ENCODE measurements at regions not wholly inside any gene's neighbourhood (a gene's known extent, or its start where the extent isn't known, plus 50 kb on each side); places are given as distances from the start of the nearest gene placed in this dataset.

DNA sequence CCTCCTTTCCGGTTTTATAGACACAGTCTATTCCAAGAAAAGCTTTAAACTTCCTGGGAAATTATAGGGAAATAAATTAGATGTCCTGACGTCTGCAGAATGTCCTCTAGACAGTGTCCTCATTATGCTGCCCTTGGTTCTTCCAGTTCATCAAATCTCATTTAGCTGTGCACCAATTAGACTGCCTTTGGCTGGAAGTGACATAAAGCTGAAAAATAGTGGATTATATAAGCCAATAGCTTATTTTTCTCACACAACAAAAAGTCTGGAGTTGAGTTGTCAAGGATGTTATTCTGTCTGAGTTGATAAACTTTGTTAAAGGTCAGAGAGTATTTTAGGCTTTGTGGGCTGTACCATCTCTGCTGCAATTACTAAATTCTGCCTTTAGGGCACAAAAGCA lies 314.8 kb upstream of the TMTC4 start:
- Histone ChIP-seq H3K9me3 (ENCODE audit: low read length) (no peaks in the 10 kb centered on the region), H3K27ac (ENCODE audit: extremely low read length, insufficient read depth, low read length) (no peak overlapping the region), H2AFZ (ENCODE audit: low read length) (no peak overlapping the region), H3K27me3 (ENCODE audit: control insufficient read depth in 1 of 2, insufficient read depth in 2 of 2, low read length in 2 of 2) (no peaks in the 10 kb centered on the region), H3K36me3 (replicated peaks in 1 of 2; ENCODE audit: control insufficient read depth in 1 of 2, insufficient read depth in 2 of 2, low read length in 2 of 2) (no peaks in the 10 kb centered on the region), H3K4me3 (replicated peaks in 1 of 3; ENCODE audit: insufficient read depth in 1 of 3, low read depth in 2 of 3, low read length in 3 of 3) (no peak overlapping the region), H3K9ac (ENCODE audit: insufficient read depth, low read depth, low read length) (no peak overlapping the region), H3K79me2 (ENCODE audit: insufficient read depth, low read length) (no peaks in the 10 kb centered on the region), H3K4me1 (ENCODE audit: insufficient read depth, low read length) (no peaks in the 10 kb centered on the region), H3K4me2 (ENCODE audit: low read depth, low read length) (no peak overlapping the region), H4K20me1 (ENCODE audit: insufficient read depth, low read length) (no peaks in the 10 kb centered on the region)
- intact Hi-C loops (cut with micrococcal nuclease; ENCODE audit: unreplicated experiment), result no loop called here
- in situ Hi-C loops (cut with HindIII; ENCODE audit: extremely low pct_ligation_motif_present, low pct_unique_long_range_greater_than_20kb), result no loop called here
- BruUV-seq (replicated peaks), result no TSS peak
- WGBS (ENCODE audit: low lambda C conversion rate), result 0% methylated on average over 2 of the region's 2 CpGs
- DNase-seq (ENCODE audit: low spot score) (no peak), FAIRE-seq (no peak), ATAC-seq (no peak)
- TF ChIP-seq SP1 (IDR thresholded peaks at IDR 0.05) (no peak), SP1 (CRISPR knock-in tag; IDR thresholded peaks at IDR 0.05) (no peak), SRSF4 (IDR thresholded peaks at IDR 0.05; ENCODE audit: low read depth, low read length, poor library complexity, severe bottlenecking) (no peak), ZNF234 (CRISPR knock-in tag; conservative IDR thresholded peaks at IDR 0.05) (no peak)
- ChIA-PET POLR2A (no interaction called here), CTCF (ENCODE audit: low intra/inter-chr PET ratio, low total read pairs) (no interaction called here)

DNA sequence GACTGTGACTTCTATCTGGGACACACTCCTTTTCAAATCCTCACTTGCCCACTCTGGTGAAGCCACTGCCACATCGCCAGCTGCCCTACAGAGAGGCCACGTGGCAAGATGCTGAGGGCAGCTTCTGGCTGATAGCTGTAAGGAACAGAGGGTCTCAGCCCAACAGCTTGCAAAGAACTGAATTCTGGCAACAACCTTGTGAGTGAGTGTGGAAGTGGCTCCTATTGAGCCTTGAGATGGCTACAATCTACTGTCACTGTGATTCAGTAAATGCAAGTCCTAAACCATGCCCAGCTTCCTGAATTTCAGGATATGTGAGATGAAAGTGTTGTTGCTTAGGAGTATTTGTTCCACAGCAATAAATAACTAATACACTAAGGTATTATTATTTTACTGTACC lies 314.3 kb upstream of the TMTC4 start:
- Histone ChIP-seq H3K79me2 (ENCODE audit: insufficient read depth, low read length) (no peaks in the 10 kb centered on the region), H2AFZ (ENCODE audit: low read length) (no peak overlapping the region), H3K36me3 (replicated peaks in 1 of 2; ENCODE audit: control insufficient read depth in 1 of 2, insufficient read depth in 2 of 2, low read length in 2 of 2) (no peaks in the 10 kb centered on the region), H3K9me3 (ENCODE audit: low read length) (no peaks in the 10 kb centered on the region), H4K20me1 (ENCODE audit: insufficient read depth, low read length) (no peaks in the 10 kb centered on the region), H3K4me1 (ENCODE audit: insufficient read depth, low read length) (no peaks in the 10 kb centered on the region), H3K4me3 (replicated peaks in 1 of 3; ENCODE audit: insufficient read depth in 1 of 3, low read depth in 2 of 3, low read length in 3 of 3) (no peak overlapping the region), H3K27me3 (ENCODE audit: control insufficient read depth in 1 of 2, insufficient read depth in 2 of 2, low read length in 2 of 2) (no peaks in the 10 kb centered on the region), H3K9ac (ENCODE audit: insufficient read depth, low read depth, low read length) (no peak overlapping the region), H3K27ac (ENCODE audit: extremely low read length, insufficient read depth, low read length) (no peak overlapping the region), H3K4me2 (ENCODE audit: low read depth, low read length) (no peak overlapping the region)
- in situ Hi-C loops (cut with HindIII; ENCODE audit: extremely low pct_ligation_motif_present, low pct_unique_long_range_greater_than_20kb) (no loop called here), intact Hi-C loops (cut with micrococcal nuclease; ENCODE audit: unreplicated experiment) (no loop called here)
- no peak for ATAC-seq
- 0% methylated on average over 2 of the region's 2 CpGs for WGBS (ENCODE audit: low lambda C conversion rate)
- FAIRE-seq, result no peak
- POLR2A ChIA-PET, result no interaction called here
- BruUV-seq (replicated peaks), result no TSS peak
- DNase-seq (ENCODE audit: low spot score), result no peak
- TF ChIP-seq RELA (CRISPR knock-in tag; IDR thresholded peaks at IDR 0.05) (no peak), ZNF777 (CRISPR knock-in tag; IDR thresholded peaks at IDR 0.05) (no peak), ZNF367 (CRISPR knock-in tag; IDR thresholded peaks at IDR 0.05; ENCODE audit: borderline replicate concordance) (no peak), HOXA5 (CRISPR knock-in tag; IDR thresholded peaks at IDR 0.05) (no peak), SNAPC5 (CRISPR knock-in tag; IDR thresholded peaks at IDR 0.05; ENCODE audit: borderline replicate concordance) (no peak), MAFF (IDR thresholded peaks at IDR 0.05; ENCODE audit: low read depth, low read length) (no peak), PRDM10 (CRISPR knock-in tag; IDR thresholded peaks at IDR 0.05; ENCODE audit: low read depth) (no peak), KLF11 (CRISPR knock-in tag; IDR thresholded peaks at IDR 0.05) (no peak), RXRB (CRISPR knock-in tag; IDR thresholded peaks at IDR 0.05; ENCODE audit: borderline replicate concordance) (no peak), ZNF282 (IDR thresholded peaks at IDR 0.05; ENCODE audit: partially characterized antibody) (no peak), ZMAT5 (CRISPR knock-in tag; IDR thresholded peaks at IDR 0.05; ENCODE audit: borderline replicate concordance, low read depth) (no peak), TOPORS (CRISPR knock-in tag; IDR thresholded peaks at IDR 0.05) (no peak), ESRRA (CRISPR knock-in tag; IDR thresholded peaks at IDR 0.05; ENCODE audit: low read depth) (no peak), ZIK1 (CRISPR knock-in tag; IDR thresholded peaks at IDR 0.05; ENCODE audit: borderline replicate concordance, low read depth) (no peak)
- CTCF ChIA-PET (ENCODE audit: low intra/inter-chr PET ratio, low total read pairs), result no interaction called here
